CD4-positive, alpha-beta T cell treated with Interleukin-2 at 100 ng/mL for 4 hours (primary cell): ENCODE measurements at regions not wholly inside any gene's neighbourhood (a gene's known extent, or its start where the extent isn't known, plus 50 kb on each side); places are given as distances from the start of the nearest gene placed in this dataset.
"Not testable (repeated sequence)": the region's sequence is repeated elsewhere in the genome, so short reads cannot be mapped to it uniquely, and the experiment has no call there.

Experiments used
- DNase-seq: peaks from one replicate; pipeline ENCODE4 v3.0.0-alpha.2; 2020; ENCODE audit warnings: low spot score

DNA sequence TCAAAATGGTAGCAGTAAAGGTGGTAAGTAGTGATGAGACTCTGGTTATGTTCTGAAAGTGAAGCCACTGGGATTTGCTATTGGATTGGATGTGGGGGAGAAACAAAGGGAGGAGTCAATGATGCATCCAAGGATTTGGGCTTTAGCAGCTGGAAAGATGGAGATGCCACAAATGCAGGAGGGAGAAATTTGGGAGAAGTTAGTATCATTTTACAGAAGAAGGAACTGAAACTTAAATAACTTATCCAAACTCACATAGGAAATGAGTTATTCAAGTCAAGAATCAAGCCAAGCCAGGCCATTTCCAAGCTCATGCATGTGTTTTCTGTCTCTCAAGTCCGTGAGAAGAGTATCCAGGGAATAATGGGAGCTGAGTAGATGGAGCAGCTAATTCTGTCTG is 155.1 kb upstream of the TNFAIP3 start:
- DNase-seq: no peak

DNA sequence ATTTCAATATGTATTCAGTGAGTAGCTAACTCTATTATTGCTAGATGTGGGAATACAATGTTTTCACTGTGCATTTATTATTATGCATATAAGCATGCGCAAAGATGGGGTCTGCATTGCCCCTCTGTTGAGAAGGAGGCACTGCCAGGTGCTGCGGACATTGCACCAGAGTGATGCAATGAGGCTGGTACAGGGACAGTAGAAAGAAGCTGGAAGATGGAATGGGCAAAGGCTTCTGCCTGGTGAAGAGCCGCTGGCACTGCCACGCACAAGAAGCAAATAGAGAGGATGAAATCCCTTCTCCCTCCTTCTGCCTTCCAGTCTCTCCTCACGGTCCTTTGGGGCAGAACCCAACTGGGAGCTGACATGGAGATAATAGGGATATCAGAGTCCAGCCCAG is 154.5 kb upstream of the TNFAIP3 start:
- DNase-seq: no peak

DNA sequence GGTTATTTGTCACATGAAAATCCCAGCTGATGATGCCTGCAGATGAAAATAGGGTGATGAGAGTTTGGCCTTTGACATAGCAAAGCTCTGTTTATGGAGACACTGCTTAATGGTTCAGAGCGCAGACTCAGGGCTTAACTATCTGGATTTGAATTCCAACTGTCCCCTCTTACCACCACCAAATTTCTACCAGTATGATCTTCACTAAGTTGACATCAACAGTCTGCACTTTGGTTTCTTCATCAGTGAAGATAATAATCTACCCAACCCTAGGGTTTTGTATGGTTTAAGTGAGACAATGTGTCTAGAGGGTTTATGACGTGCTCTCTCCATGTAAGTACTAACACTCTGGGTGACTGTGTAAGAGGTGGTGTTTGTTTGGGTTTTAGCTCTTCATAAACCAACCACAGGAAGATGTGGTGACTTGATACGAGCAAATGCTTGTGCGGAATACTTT is 151.4 kb upstream of the TNFAIP3 start:
- peak; percentile 90 for DNase-seq

DNA sequence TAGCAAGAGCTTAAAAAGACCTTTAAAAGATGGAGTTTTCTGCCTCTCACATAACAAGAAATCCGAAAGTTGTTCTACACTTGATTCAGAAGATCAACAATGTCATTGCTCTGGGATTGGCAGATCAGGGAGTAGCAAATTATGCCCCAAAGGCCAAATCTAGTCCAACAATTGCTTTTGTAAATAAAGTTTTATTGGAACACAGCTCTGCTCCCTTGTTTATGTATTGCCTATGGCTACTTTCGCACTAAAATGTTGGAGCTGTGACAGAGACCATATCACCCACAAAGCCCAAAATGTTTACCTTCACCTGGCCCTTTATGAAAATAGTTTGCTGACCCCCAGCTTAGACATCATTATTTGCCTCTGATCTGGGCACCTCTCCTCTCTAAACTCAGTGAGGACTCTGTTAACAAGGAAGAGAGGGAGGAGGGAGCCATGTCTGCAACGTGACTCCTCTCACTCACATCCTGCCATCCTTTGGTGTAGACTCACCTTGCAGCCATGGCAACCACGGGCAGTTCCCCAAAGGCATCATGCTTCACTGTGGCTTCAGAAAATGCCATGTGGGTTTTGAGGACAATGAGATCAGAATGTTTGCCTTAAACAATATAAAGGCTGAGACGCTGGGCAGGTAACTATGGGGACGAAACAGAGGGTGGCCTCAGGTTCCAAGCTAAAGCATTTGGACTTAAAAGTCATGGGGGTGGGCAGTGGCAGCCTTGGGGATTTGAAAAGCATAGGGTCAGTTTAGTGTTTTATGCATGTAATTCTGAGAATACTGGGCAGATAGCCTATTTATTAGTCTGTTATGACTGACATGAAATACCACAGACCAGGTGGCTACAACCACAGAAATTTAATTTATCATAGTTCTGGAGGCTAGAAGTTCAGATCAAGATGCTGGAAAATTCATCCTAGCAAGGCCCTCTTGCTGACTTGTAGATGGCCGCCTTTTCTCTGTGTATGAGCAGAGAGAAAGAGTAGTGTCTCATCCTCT is 149.7 kb upstream of the TNFAIP3 start:
- peak; percentile 93 for DNase-seq

DNA sequence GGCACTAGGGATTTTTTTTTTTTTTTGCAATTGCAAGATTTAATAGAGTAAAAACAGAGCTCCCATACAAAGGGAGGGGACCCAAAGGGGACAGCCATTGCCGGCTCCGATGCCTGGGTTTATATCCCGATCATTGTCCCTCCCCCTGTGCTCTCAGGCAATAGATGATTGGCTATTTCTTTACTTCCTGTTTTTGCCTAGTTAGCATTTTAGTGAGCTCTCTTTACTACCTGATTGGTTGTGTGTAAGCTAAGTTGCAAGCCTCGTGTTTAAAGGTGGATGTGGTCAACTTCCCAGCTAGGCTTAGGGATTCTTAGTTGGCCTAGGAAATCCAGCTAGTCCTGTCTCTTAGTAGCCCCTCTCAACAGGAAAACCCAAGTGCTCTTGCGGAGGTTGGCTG is 148.2 kb upstream of the TNFAIP3 start:
- DNase-seq: not testable (repeated sequence)

DNA sequence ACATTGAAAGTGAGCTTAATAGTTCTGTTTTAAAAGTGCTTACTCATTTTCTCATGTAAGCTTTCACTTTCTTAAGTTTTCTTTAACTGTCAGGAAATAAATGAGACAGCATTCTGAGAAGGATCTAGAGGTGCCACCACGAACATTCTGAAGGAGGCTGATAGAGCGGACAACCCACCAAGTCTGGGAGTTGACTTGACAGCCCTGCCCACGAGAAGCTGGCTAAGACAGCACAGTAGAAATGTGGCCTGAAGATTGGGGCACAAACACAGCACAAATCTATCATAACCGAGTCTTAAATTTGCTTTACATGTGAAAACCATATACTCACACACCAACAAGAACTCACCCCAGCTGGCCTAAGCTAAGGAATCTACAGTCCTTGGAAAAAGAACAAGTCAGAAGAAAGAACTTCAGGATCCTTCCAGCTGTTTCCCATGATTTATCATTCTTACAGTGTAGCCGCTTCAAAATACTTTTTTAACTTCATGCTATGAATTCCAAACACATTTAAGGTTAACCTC is 144.2 kb upstream of the TNFAIP3 start:
- DNase-seq: peak; percentile 70

DNA sequence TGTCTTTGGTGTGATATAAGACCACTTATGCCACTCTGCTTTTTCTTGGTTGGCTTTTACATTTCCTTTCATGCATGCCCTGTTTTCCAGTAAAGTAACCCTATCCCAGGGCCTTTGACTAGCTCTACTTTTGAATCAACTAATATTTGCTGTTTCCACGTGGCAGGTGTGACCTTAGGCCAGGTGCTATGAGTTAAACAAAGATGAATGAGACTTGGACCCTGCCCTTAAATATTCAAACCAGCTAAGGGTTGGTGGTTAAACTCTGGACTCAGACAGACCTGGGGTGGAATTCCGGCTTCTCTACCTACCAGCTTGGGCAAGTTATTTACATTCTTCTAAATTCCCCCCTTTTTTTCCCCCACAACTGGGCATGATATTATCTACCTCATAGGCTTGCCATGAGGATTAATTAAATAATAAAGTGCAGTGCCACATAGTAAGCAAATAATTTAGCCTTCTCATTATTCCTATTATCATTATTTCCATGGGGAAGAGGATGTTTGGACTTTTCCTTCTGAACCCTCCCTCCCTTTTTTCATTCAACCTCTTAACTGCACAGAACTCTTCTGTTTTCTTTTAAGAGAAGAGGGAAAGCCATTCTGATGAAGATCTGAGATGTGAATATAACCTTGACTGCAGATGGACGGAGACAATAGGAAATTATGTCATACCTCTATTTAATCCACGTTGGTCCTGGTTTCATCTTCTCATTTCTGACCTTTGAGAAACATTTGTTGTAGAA is 143.6 kb upstream of the TNFAIP3 start:
- no peak for DNase-seq

DNA sequence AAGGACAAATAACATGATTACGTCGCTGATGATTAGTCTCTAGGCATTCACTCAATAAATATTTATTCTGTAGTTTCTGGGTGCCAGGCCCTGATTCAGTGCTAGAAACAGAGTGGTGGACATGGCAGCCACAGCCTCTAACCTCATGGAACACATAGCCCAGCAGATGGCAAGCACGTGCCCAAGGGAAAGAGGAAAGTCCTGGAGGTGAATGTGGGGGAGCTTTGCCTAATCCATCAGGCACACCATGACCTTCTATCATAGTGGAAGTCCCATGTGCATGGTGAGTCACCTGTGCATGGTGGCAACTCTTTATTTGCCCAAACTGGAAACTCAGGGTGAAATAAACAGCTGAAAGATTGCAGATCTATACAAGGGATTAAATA is 143.0 kb upstream of the TNFAIP3 start:
- DNase-seq: no peak

DNA sequence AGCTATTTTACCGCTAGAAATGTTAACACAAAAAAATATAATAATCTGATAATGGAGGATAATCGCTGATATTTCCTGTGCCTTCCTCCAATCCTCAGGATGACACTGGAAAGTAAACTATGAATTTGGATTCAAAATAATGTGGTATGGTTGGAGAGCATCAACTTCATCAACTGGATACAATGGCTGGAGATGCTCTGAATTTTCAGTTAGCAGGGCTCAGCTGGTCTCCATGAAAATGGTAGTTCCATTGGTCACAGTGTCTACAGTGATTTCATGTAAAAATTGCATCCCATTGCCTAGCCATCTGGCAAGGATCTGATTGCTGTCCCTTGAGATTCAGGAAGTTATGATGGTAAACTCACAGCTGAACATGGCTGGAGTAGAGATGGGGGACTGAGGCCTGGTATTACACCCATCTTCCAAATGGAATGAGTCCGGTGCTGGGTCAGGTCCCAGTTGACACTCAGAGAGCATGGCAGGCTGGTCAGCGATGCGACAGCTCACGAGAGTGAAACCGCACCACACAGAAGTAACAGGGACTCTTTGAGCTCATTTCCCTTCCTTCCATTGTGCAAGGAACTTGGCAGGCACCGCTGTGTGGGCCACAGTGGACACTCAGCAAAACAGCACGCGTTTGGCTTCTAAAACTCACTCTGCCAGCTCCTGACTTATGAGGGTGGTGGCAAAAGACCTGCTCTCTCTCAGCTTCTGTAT is 142.4 kb upstream of the TNFAIP3 start:
- DNase-seq: no peak

DNA sequence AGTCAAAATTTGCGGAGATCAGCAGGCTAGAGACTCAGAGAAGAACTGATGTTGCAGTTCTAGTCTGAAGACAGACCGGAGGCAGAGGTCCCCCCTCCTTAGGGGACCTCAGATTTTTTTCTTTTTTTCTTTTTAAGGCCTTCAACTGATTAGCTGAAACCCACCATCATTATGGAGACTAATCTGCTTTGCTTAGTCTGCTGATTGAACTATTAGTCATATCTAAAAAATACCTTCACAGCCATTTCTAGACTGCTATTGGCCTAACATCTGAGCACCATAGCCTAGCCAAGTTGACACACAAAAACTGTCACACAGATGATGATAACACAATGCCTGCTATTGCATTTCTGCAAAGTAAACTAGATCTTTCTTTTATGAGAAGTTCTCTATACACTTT is 141.1 kb upstream of the TNFAIP3 start:
- DNase-seq: no peak

DNA sequence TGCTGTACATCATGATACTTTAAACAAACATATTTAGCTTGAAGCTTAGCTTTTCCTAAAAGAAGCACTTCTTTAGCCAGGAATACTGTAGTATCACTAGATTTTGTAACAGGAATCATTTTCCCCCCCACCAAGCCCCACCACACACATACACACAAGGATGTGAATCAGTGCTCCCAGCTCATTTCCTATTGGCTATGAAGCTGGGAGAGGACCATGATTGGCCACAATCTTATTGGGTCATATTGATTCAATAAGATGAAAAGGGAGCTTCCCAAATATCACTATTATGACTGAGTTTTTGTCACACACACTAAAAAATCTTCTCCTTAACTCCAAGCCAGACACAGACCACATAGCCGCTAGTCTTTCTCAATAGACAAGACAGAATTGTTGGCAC is 140.5 kb upstream of the TNFAIP3 start:
- no peak for DNase-seq

DNA sequence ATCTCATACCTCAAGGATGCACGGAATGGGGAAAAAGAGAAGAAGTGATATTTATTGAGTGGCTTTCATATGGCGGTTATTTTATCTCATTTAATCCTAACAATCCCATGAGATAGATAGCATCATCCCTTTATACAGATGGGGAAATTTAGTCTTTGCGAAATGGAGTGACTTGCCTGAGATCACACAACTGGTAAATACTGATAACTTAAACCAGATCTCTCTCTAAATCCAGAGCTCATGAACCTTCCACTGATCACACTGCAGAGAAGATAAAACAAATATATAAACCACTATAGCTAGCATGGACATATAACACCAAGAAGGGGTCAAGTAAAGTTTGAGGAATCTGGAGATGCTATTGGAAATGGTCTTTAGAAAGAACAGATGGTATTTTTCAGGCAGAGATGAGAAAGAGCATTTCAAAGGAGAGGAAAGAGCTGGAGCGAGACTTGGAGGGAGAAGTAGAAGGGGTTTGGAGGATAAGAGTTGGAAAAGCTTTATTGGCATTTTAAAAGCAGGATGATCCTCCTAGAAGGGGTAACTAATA is 139.8 kb upstream of the TNFAIP3 start:
- DNase-seq: no peak

DNA sequence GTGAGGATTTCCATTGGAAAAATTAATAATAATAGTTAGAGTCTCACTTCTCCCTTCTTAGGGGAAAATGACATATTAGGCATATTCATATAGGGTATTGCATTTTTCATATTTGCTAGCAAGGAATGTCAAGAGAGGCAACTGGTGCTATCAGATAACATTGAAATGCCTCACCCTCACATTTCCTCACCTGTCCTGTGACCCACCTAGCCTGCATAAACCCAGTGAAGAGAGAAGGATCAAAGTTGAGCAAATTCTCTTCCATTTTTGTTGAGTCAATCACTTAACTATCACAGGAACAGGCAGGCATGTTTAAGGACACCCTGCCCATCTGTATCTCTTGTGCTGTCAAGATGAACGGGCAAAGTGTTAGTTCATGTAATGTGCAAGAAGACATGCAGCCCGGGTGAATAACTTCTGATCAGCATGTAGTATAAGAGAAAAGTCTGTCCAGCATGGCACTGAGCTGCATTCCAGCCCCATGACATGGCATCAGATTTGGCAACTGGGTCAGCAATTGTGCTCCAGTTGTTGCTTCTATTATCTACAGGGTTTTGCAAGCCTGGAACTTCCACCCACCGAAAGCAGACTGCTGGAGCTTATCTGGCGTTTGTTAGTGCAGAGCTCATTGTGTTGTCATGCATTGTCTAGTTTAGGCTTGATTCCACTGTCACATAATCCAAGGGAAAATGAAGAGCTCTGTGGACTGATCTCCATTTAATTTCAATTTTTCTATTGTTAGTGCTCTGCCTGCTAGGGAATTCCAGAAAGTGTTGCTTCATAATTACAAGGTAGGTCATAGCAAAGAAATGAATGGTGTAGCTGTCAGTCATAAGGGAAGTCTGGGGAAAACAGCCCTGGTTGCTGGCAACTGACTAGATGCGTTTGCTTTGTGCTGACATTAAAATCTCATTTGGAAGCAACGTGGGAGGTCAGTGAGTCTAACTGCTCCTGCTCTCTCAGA is 138.4 kb upstream of the TNFAIP3 start:
- no peak for DNase-seq

DNA sequence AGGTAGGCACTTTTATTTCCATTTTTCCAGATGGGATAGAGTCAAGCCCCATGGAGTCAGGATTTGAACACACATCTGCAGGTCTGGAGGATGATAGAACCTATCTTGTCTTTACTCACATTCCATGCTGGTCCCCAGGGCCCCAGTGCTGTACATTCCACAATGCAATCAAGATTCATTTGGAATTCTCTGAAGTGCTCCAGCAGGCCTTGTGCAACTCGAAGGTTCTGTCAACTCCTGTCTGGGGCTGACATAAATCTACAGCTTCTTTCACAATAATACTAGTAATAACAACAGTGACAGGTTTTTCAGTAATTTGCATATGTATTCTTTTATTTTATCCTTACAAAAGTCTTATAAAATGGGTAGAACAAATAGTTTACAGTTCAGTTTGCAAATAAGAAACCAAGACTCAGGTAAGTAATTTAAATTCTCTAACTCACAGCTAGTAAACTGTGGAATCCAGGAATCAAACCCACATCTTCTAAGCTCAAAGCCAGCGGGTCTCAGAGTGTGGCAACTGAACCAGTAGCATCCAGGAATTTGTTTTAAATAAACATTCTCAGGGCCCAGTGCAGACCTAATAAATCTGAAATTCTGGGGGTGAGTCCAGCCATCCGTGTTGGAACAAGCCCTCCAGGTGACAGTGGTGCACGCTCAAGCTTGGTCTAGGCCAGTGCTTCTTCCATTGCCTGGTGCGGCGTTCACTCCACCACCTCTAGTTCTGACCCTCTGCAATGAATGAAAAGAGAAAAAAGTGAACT is 137.0 kb upstream of the TNFAIP3 start:
- DNase-seq: no peak

DNA sequence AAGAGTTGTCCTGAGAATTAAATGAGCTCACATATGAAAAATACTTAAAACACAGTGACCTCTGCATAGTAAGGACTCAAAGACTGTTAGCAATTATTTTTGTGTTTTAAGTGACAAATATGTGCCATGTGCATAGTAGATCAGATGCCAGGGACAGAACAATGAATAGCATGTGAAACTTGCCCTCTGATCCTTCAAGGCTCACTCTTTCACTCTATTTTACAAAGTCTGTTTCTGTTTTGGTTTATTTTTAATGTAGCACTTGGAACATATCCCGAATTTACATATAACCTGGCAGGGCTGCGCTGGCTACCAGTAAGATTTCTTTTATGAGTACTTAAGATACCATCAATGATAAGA is 135.5 kb upstream of the TNFAIP3 start:
- no peak for DNase-seq

DNA sequence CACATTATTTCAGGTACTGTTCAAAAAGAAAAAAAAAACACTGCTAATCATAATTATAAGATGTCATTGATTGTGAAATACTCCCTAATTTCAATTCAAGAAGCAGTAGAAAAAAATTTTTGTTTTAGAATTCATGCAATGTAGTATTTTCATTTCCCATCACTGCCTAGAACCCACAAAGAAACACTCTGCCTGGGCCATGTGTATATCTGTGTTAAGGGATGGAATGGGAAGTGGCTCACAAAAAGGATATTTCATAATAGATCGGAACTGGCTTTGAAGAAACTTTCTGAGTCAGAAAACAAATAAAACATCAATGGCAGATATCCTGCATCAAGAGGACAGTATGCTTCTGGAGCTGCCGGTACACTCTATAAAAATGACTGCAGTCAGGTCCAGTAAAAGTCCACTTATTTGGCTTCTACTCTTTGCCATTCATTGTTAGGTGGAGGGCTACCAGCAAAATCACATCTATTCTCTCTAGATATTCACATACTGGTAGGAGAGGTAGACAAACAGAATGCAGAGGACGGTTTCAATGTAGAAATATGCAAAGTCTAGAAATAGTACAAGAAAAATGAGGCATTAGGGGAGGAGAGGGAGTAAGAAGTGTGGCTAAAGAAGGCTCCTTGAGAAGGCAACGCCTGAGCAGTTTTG is 135.0 kb upstream of the TNFAIP3 start:
- DNase-seq: no peak

DNA sequence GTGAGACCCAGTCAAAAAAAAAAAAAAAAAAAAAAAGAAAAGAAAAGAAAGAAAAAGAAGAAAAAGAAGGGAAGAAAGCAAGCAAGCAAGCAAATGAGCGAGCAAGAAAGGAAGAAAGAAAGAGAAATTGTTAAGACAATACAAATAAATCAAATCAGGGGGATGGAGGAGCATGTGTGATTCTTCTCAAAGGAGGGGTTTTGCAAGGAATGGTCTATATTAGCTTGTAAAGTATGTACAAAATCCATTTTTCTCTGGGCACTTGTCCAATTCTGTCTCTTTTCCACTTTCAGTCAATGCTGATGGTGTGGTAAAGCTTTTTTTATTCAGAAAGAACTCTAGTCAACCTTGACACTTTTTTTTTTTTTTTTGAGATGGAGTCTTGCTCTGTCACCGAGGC is 133.7 kb upstream of the TNFAIP3 start:
- no peak for DNase-seq

DNA sequence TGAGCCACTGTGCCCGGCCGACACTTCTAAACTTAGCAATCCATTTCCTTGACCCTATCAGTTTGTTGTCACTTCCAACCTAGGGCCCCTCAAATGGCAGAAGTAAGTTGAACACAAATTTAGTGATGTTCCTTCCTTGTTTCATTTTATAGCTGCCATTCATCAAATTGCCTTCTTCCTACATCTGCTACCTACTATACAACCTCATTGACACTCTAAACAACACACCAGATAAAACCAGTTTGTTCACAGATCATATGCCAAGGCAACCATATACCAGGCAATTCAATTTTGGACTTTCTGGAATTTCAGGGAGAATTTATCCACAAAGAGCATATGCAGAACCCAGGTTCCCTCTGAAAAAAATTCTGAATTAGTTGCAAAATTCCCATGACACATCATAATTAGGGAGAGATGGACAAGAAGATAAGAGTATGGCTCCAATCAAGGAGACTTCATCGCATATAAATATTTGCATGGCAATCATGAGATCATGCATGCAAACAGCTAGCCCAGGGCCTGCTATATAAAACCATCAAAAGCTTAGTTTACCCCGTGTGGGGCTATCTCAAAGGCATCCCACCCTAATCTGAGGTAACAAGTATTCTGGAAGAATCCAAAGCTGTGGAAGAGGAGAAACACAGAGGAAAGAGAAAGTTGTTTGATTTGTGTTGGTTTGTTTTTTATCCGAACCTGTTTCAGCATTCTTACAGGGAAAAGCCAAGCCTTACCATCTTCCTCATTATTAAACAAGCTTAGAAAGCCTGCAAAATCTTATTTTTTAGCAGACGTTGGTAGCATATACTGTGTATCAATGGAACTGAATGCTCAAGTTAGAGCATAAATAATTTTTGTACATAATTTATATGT is 132.8 kb upstream of the TNFAIP3 start:
- no peak for DNase-seq

DNA sequence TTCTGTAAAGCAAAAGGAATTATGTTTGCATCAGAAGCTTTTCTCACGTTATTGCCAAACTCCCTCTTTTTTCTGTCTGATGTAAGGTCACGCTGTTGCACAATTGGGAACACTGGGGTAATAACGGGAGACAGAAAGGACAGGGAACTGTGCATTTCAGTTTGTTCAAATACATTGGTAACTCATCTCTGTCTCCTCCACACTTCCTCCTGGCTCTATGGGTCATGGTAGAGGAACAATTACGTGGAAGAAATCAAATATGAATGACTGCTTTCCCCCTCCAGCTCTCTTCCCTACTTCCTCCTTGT is 132.2 kb upstream of the TNFAIP3 start:
- no peak for DNase-seq
